SK-N-SH treated with all-trans-retinoic acid at 6 μM for 48 hours (cell line): ENCODE measurements at regions not wholly inside any gene's neighbourhood (a gene's known extent, or its start where the extent isn't known, plus 50 kb on each side); places are given as distances from the start of the nearest gene placed in this dataset.

Experiments
- ATAC-seq: fragments of 200-7000 bp; cut with Tn5 transposase; 3 replicates; pipeline ENCODE4 v1.9.1; 2020; ENCODE audit warnings: mild to moderate bottlenecking, moderate library complexity
- BACH2 ChIP-seq: fragments of 250-450 bp; sonication (Bioruptor Pico); IDR thresholded peaks from 2 replicates; pipeline ENCODE4 v1.9.0; 2021; ENCODE audit warnings: mild to moderate bottlenecking, borderline replicate concordance
- CSDC2 ChIP-seq: fragments of 250-450 bp; sonication (Bioruptor Pico); IDR thresholded peaks from 2 replicates; pipeline ENCODE4 v1.5.0; 2020; ENCODE audit warnings: mild to moderate bottlenecking, moderate library complexity
- ESRRG ChIP-seq: fragments of 250-450 bp; sonication (Bioruptor Pico); IDR thresholded peaks from 2 replicates; pipeline ENCODE4 v1.6.1; 2021; ENCODE audit warnings: mild to moderate bottlenecking
- GLIS3 ChIP-seq: fragments of 250-450 bp; sonication (Bioruptor Pico); IDR thresholded peaks from 2 replicates; pipeline ENCODE4 v1.5.0; 2020; ENCODE audit warnings: mild to moderate bottlenecking, moderate library complexity
- ISL1 ChIP-seq: fragments of 250-450 bp; sonication (Bioruptor Pico); IDR thresholded peaks from 2 replicates; pipeline ENCODE4 v2.1.2; 2022; ENCODE audit warnings: mild to moderate bottlenecking, moderate library complexity
- OSR1 ChIP-seq: fragments of 250-450 bp; sonication (Bioruptor Pico); IDR thresholded peaks from 2 replicates; pipeline ENCODE4 v1.8.0; 2022; ENCODE audit warnings: moderate library complexity, mild to moderate bottlenecking, inconsistent platforms
- POU6F1 ChIP-seq: fragments of 250-450 bp; sonication (Bioruptor Pico); IDR thresholded peaks from 2 replicates; pipeline ENCODE4 v1.8.0; 2021; ENCODE audit warnings: low read depth, mild to moderate bottlenecking, moderate library complexity, borderline replicate concordance
- PPARA ChIP-seq: fragments of 250-450 bp; sonication (Bioruptor Pico); IDR thresholded peaks from 2 replicates; pipeline ENCODE4 v1.5.0; 2020; ENCODE audit warnings: mild to moderate bottlenecking, borderline replicate concordance
- RARB ChIP-seq: fragments of 250-450 bp; sonication (Bioruptor Pico); IDR thresholded peaks from 2 replicates; pipeline ENCODE4 v1.8.0; 2021; ENCODE audit warnings: mild to moderate bottlenecking, moderate library complexity
- SNAI2 ChIP-seq: fragments of 250-450 bp; sonication (Bioruptor Pico); IDR thresholded peaks from 2 replicates; pipeline ENCODE4 v1.5.0; 2020; ENCODE audit warnings: mild to moderate bottlenecking, moderate library complexity
- TCF4 ChIP-seq: fragments of 250-450 bp; sonication (Bioruptor Pico); IDR thresholded peaks from 2 replicates; pipeline ENCODE4 v1.8.0; 2021; ENCODE audit warnings: mild to moderate bottlenecking, moderate library complexity, borderline replicate concordance
- TOX ChIP-seq: fragments of 250-450 bp; sonication (Bioruptor Pico); IDR thresholded peaks from 2 replicates; pipeline ENCODE4 v1.8.0; 2021; ENCODE audit warnings: mild to moderate bottlenecking, moderate library complexity, borderline replicate concordance
- TSHZ2 ChIP-seq: fragments of 250-450 bp; sonication (Bioruptor Pico); IDR thresholded peaks from 2 replicates; pipeline ENCODE4 v1.5.0; 2020; ENCODE audit warnings: mild to moderate bottlenecking, moderate library complexity
- ZFP3 ChIP-seq: fragments of 250-450 bp; sonication (Bioruptor Pico); IDR thresholded peaks from 2 replicates; pipeline ENCODE4 v1.5.0; 2020; ENCODE audit warnings: mild to moderate bottlenecking, moderate library complexity
- ZFP30 ChIP-seq: fragments of 450-650 bp; formaldehyde crosslinking; IDR thresholded peaks from 2 replicates; pipeline ENCODE4 v1.5.0; 2022; ENCODE audit warnings: mild to moderate bottlenecking, moderate library complexity
- ZNF565 ChIP-seq: fragments of 450-650 bp; formaldehyde crosslinking; conservative IDR thresholded peaks from 2 replicates; pipeline ENCODE4 v1.5.0; 2020; ENCODE audit warnings: low read depth, mild to moderate bottlenecking, moderate library complexity
- ZNF70 ChIP-seq: fragments of 450-650 bp; formaldehyde crosslinking; IDR thresholded peaks from 2 replicates; pipeline ENCODE4 v1.5.0; 2020; ENCODE audit warnings: mild to moderate bottlenecking, moderate library complexity
- ZNF8 ChIP-seq: fragments of 450-650 bp; formaldehyde crosslinking; IDR thresholded peaks from 2 replicates; pipeline ENCODE4 v1.5.0; 2020; ENCODE audit warnings: mild to moderate bottlenecking, moderate library complexity
- TF ChIP-seq, protein P1 (sequence below): fragments of 250-450 bp; sonication (Bioruptor Pico); IDR thresholded peaks from 2 replicates; pipeline ENCODE4 v1.5.1; 2020; ENCODE audit warnings: low read depth, mild to moderate bottlenecking, moderate library complexity
- TF ChIP-seq, protein P2 (sequence below): fragments of 250-450 bp; sonication (Bioruptor Pico); IDR thresholded peaks from 2 replicates; pipeline ENCODE4 v1.8.0; 2020; ENCODE audit warnings: mild to moderate bottlenecking, moderate library complexity, borderline replicate concordance
- TF ChIP-seq, protein P3 (sequence below): fragments of 250-450 bp; sonication (Bioruptor Pico); IDR thresholded peaks from 2 replicates; pipeline ENCODE4 v1.5.1; 2021; ENCODE audit warnings: mild to moderate bottlenecking, moderate library complexity

DNA sequence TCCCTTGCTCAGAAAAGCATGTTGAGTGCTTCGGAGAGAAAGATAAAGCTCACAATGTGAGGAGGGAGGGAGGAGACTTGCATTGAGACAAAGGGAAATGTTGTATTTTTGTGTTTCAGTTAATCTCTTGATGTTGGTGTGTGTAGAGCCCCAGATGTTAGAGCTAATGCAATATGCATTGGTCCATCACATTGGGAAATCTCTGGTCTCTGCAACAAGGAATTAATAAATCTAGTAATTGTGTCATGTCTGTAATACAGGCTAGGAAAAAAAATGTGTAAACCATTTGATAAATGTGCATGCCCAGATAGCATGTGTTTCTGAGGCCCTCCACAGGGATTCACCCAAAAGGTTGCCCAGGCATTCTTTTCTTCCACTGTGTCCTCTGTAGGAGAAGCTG, 230.4 kb upstream of the KCNH8 start:
- no peak for ATAC-seq

GRCh38 chr3:18902081-18902793, 246.1 kb upstream of the KCNH8 start:
- ATAC-seq = no peak
- TF ChIP-seq TSHZ2 (CRISPR knock-in tag) (no peak), ZFP3 (CRISPR knock-in tag) (no peak), ZNF8 (CRISPR knock-in tag) (no peak), BACH2 (CRISPR knock-in tag) (no peak), ESRRG (CRISPR knock-in tag) (no peak), RARB (CRISPR knock-in tag) (no peak), ZFP30 (CRISPR knock-in tag) (no peak), PPARA (no peak), CSDC2 (no peak), ZNF565 (no peak), ZNF70 (CRISPR knock-in tag) (no peak), GLIS3 (CRISPR knock-in tag) (no peak), TCF4 (CRISPR knock-in tag) (no peak), POU6F1 (CRISPR knock-in tag) (no peak)
- TF ChIP-seq, protein P1, sequence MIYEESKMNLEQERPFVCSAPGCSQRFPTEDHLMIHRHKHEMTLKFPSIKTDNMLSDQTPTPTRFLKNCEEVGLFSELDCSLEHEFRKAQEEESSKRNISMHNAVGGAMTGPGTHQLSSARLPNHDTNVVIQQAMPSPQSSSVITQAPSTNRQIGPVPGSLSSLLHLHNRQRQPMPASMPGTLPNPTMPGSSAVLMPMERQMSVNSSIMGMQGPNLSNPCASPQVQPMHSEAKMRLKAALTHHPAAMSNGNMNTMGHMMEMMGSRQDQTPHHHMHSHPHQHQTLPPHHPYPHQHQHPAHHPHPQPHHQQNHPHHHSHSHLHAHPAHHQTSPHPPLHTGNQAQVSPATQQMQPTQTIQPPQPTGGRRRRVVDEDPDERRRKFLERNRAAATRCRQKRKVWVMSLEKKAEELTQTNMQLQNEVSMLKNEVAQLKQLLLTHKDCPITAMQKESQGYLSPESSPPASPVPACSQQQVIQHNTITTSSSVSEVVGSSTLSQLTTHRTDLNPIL (CRISPR knock-in tag) = no peak

More for the DNA sequence above, 230.4 kb upstream of the KCNH8 start:
- TF ChIP-seq, protein P2, sequence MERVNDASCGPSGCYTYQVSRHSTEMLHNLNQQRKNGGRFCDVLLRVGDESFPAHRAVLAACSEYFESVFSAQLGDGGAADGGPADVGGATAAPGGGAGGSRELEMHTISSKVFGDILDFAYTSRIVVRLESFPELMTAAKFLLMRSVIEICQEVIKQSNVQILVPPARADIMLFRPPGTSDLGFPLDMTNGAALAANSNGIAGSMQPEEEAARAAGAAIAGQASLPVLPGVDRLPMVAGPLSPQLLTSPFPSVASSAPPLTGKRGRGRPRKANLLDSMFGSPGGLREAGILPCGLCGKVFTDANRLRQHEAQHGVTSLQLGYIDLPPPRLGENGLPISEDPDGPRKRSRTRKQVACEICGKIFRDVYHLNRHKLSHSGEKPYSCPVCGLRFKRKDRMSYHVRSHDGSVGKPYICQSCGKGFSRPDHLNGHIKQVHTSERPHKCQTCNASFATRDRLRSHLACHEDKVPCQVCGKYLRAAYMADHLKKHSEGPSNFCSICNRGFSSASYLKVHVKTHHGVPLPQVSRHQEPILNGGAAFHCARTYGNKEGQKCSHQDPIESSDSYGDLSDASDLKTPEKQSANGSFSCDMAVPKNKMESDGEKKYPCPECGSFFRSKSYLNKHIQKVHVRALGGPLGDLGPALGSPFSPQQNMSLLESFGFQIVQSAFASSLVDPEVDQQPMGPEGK (CRISPR knock-in tag) = no peak
- no peak for TF ChIP-seq POU6F1 (CRISPR knock-in tag)
- TF ChIP-seq SNAI2 (CRISPR knock-in tag) = no peak
- TF ChIP-seq ISL1 = no peak
- no peak for TF ChIP-seq CSDC2
- TF ChIP-seq ZNF70 (CRISPR knock-in tag) = no peak
- no peak for TF ChIP-seq TCF4 (CRISPR knock-in tag)
- TF ChIP-seq ZFP30 (CRISPR knock-in tag) = no peak
- TF ChIP-seq TOX = no peak
- TF ChIP-seq, protein P1 (CRISPR knock-in tag) = no peak
- no peak for TF ChIP-seq ZFP3 (CRISPR knock-in tag)
- TF ChIP-seq RARB (CRISPR knock-in tag) = no peak
- no peak for TF ChIP-seq ZNF8 (CRISPR knock-in tag)
- no peak for TF ChIP-seq OSR1 (CRISPR knock-in tag)
- TF ChIP-seq, protein P3, sequence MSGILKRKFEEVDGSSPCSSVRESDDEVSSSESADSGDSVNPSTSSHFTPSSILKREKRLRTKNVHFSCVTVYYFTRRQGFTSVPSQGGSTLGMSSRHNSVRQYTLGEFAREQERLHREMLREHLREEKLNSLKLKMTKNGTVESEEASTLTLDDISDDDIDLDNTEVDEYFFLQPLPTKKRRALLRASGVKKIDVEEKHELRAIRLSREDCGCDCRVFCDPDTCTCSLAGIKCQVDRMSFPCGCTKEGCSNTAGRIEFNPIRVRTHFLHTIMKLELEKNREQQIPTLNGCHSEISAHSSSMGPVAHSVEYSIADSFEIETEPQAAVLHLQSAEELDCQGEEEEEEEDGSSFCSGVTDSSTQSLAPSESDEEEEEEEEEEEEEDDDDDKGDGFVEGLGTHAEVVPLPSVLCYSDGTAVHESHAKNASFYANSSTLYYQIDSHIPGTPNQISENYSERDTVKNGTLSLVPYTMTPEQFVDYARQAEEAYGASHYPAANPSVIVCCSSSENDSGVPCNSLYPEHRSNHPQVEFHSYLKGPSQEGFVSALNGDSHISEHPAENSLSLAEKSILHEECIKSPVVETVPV (CRISPR knock-in tag) = no peak
- no peak for TF ChIP-seq PPARA
- TF ChIP-seq, all 23 proteins: peak for 0
